ENCODE measurements at regions not wholly inside any gene's neighbourhood (a gene's known extent, or its start where the extent isn't known, plus 50 kb on each side); places are given as distances from the start of the nearest gene placed in this dataset.

GRCh38 chr6:14280766-14281293, 163.3 kb downstream of the CD83 start:
- DNase-seq (no peak), ATAC-seq (no peak)
- Mint-ChIP-seq H3K9me3 (peaks cover 3% of the 10 kb centered on the region), H3K4me3 (no peak overlapping the region), H3K27ac (no peak overlapping the region), H3K27me3 (no peaks in the 10 kb centered on the region), H3K36me3 (ENCODE audit: low read depth) (no peaks in the 10 kb centered on the region), H3K4me1 (ENCODE audit: low read depth) (peaks cover 25% of the 10 kb centered on the region)
- TF ChIP-seq CTCF (IDR thresholded peaks at IDR 0.05) = no peak
- ChIA-PET CTCF (no interaction called here), POLR2A (no interaction called here)
- intact Hi-C loops (cut with micrococcal nuclease) = no loop called here

GRCh38 chr6:14281811-14282660, 164.5 kb downstream of the CD83 start:
- H3K4me3 Mint-ChIP-seq = no peak overlapping the region
- no peaks in the 10 kb centered on the region for H3K36me3 Mint-ChIP-seq (ENCODE audit: low read depth)
- DNase-seq (no peak), ATAC-seq (no peak)
- ChIA-PET CTCF (no interaction called here), POLR2A (no interaction called here)
- intact Hi-C loops (cut with micrococcal nuclease) = no loop called here
- H3K27me3 Mint-ChIP-seq = no peaks in the 10 kb centered on the region
- TF ChIP-seq CTCF (IDR thresholded peaks at IDR 0.05) = no peak
- peaks cover 3% of the 10 kb centered on the region for H3K9me3 Mint-ChIP-seq
- H3K4me1 Mint-ChIP-seq (ENCODE audit: low read depth) = peaks cover 13% of the 10 kb centered on the region
- H3K27ac Mint-ChIP-seq = no peak overlapping the region

- peaks cover 3% of the 10 kb centered on the region for H3K9me3 Mint-ChIP-seq
- POLR2A ChIA-PET = no interaction called here
- H3K4me3 Mint-ChIP-seq = no peak overlapping the region
- H3K27me3 Mint-ChIP-seq = no peaks in the 10 kb centered on the region
- intact Hi-C loops (cut with micrococcal nuclease) = no loop called here
- no peak overlapping the region for H3K27ac Mint-ChIP-seq
- DNase-seq (no peak), ATAC-seq (no peak)
- CTCF ChIA-PET = no interaction called here
- H3K4me1 Mint-ChIP-seq (ENCODE audit: low read depth) = peaks cover 3% of the 10 kb centered on the region
- H3K36me3 Mint-ChIP-seq (ENCODE audit: low read depth) = no peaks in the 10 kb centered on the region
- no peak for TF ChIP-seq CTCF (IDR thresholded peaks at IDR 0.05)
Measured at GRCh38 chr6:14282854-14283505, 165.4 kb downstream of the CD83 start.

GRCh38 chr6:14283600-14284235, 166.1 kb downstream of the CD83 start:
- CTCF ChIA-PET = no interaction called here
- Mint-ChIP-seq H3K4me3 (no peak overlapping the region), H3K4me1 (ENCODE audit: low read depth) (no peaks in the 10 kb centered on the region), H3K9me3 (peaks cover 3% of the 10 kb centered on the region), H3K27ac (no peak overlapping the region), H3K36me3 (ENCODE audit: low read depth) (no peaks in the 10 kb centered on the region), H3K27me3 (no peaks in the 10 kb centered on the region)
- POLR2A ChIA-PET = no interaction called here
- intact Hi-C loops (cut with micrococcal nuclease) = no loop called here
- ATAC-seq = no peak
- TF ChIP-seq CTCF (IDR thresholded peaks at IDR 0.05) = no peak
- no peak for DNase-seq
